Mesothelial cell of epicardium (in vitro differentiated cells): ENCODE measurements at regions not wholly inside any gene's neighbourhood (a gene's known extent, or its start where the extent isn't known, plus 50 kb on each side); places are given as distances from the start of the nearest gene placed in this dataset.
"Not testable (repeated sequence)": the region's sequence is repeated elsewhere in the genome, so short reads cannot be mapped to it uniquely, and the experiment has no call there.

Source experiments
- DNase-seq, 2 experiments: peaks; one replicate each; pipeline ENCODE4 v3.0.0; 2021; ENCODE audit warnings: low spot score in 2 of 2; ENCODE audit not compliant: unreplicated experiment in 2 of 2
- H3K27ac Mint-ChIP-seq: 2 replicates; pipeline ENCODE4 v1.8.0; 2021; ENCODE audit warnings: mixed read lengths
- H3K27me3 Mint-ChIP-seq: 2 replicates; pipeline ENCODE4 v1.8.0; 2021; ENCODE audit warnings: low read depth, mixed read lengths
- H3K36me3 Mint-ChIP-seq: 2 replicates; pipeline ENCODE4 v1.8.0; 2021; ENCODE audit warnings: mixed read lengths
- H3K4me1 Mint-ChIP-seq: 2 replicates; pipeline ENCODE4 v1.8.0; 2021; ENCODE audit warnings: mixed read lengths
- H3K4me3 Mint-ChIP-seq: 2 replicates; pipeline ENCODE4 v1.8.0; 2021; ENCODE audit warnings: mild to moderate bottlenecking, moderate library complexity, mixed read lengths
- H3K9me3 Mint-ChIP-seq: 2 replicates; pipeline ENCODE4 v1.8.0; 2021; ENCODE audit warnings: mixed read lengths
- CTCF ChIP-seq: fragments of 200-600 bp; sonication (generic); IDR thresholded peaks from one replicate; pipeline ENCODE4 v1.5.0; 2021; ENCODE audit warnings: antibody characterized with exemption; ENCODE audit not compliant: unreplicated experiment

DNA sequence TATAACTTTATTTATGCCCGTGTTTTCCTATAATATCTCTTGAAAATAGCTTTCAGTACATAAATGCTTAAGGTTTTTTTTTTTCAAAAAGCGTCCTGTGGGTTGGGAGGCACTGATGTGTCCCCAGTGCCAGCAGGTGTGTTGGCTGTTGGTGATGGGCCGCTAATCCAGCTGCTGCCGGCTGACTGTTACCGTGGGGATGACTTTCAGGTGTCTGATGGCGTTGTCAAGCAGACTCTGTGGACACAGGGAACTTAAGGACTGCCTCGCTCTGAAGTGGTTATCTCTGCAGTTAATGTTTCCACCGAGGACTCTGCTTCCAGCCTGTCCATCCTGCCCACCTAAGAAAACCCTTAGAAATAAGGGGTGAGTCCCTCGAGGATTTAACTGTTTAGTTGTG lies 94.5 kb downstream of the ANKRD10 start:
- Mint-ChIP-seq H3K36me3 (no peaks in the 10 kb centered on the region), H3K27ac (no peak overlapping the region), H3K4me1 (peaks cover 7% of the 10 kb centered on the region), H3K9me3 (no peaks in the 10 kb centered on the region), H3K27me3 (no peaks in the 10 kb centered on the region), H3K4me3 (no peak overlapping the region)
- DNase-seq, result no peak
- no peak for TF ChIP-seq CTCF

- H3K4me1 Mint-ChIP-seq, H3K27me3 Mint-ChIP-seq, H3K36me3 Mint-ChIP-seq, DNase-seq, H3K9me3 Mint-ChIP-seq, H3K27ac Mint-ChIP-seq, H3K4me3 Mint-ChIP-seq: not testable (repeated sequence)
Measured at GRCh38 chr13:110821837-110822668, 92.8 kb downstream of the ANKRD10 start.

- Mint-ChIP-seq H3K9me3 (no peaks in the 10 kb centered on the region), H3K27me3 (no peaks in the 10 kb centered on the region), H3K4me3 (no peak overlapping the region), H3K27ac (no peak overlapping the region), H3K4me1 (peaks cover 3% of the 10 kb centered on the region), H3K36me3 (no peaks in the 10 kb centered on the region)
- TF ChIP-seq CTCF, result no peak
- no peak for DNase-seq
Measured at GRCh38 chr13:110822669-110822945, 92.3 kb downstream of the ANKRD10 start.

DNA sequence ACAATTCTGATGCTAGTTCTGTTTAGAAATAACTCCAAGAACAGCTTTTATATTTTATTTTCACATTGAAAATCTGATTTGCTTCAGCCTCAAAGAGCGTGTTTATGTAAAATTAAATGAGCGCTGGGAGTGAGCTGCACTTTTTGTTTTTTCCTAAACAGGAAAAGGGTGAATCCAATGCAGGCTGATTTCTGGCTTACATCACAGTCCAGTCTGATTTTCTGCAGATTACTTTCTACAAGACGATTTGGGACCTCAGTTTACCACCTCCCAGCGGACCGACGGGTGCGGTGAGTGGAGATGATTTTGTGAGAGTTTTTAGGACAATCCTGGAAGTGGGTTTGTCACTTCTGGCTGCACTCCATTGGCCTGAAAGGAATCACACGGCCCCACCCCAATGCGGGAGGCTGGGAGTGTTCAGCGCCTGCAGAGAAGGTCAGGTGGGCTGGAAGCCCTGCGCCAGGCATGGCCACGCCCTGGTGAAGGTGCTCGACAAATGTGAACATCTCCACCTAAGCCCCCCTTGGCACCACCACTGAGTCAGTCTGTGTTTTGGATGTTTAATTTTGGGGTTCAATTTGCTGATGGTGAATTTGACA lies 90.1 kb downstream of the ANKRD10 start:
- no peaks in the 10 kb centered on the region for H3K4me1 Mint-ChIP-seq
- peaks cover 4% of the 10 kb centered on the region for H3K9me3 Mint-ChIP-seq
- TF ChIP-seq CTCF, result no peak
- no peak for DNase-seq
- no peaks in the 10 kb centered on the region for H3K36me3 Mint-ChIP-seq
- H3K27me3 Mint-ChIP-seq, result no peaks in the 10 kb centered on the region
- H3K4me3 Mint-ChIP-seq, result no peak overlapping the region
- H3K27ac Mint-ChIP-seq, result no peak overlapping the region

- Mint-ChIP-seq H3K27ac (no peak overlapping the region), H3K36me3 (no peaks in the 10 kb centered on the region), H3K4me3 (no peak overlapping the region), H3K4me1 (no peaks in the 10 kb centered on the region), H3K27me3 (no peaks in the 10 kb centered on the region), H3K9me3 (peaks cover 4% of the 10 kb centered on the region)
- no peak for DNase-seq
- TF ChIP-seq CTCF, result no peak
Measured at GRCh38 chr13:110825516-110825915, 89.4 kb downstream of the ANKRD10 start.

DNA sequence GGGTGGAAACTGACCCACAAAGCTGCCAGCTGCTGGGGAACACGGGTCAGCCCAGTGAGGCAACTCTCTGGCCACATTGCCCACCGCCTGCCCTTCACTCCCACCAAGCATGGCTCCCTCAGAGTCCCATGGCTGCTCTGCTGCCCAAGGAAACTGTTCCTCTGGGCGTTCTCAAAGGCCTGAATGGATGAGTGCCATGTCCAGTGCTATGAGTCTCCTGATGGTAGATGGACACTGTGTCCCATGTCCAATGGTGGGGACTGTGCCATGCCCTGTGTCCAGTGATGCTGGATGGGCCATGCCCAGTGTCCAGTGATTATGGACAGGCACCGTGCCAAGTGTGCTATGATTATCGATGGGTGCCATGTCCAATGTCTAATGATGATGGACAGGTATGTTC lies 88.8 kb downstream of the ANKRD10 start:
- H3K4me1 Mint-ChIP-seq, result no peaks in the 10 kb centered on the region
- TF ChIP-seq CTCF, result no peak

More for the DNA sequence above, 88.8 kb downstream of the ANKRD10 start:
- no peaks in the 10 kb centered on the region for H3K36me3 Mint-ChIP-seq
- no peak for DNase-seq
- peaks cover 4% of the 10 kb centered on the region for H3K9me3 Mint-ChIP-seq
- H3K27me3 Mint-ChIP-seq, result no peaks in the 10 kb centered on the region
- H3K4me3 Mint-ChIP-seq, result no peak overlapping the region
- H3K27ac Mint-ChIP-seq, result no peak overlapping the region
